ENCODE measurements at regions not wholly inside any gene's neighbourhood (a gene's known extent, or its start where the extent isn't known, plus 50 kb on each side); places are given as distances from the start of the nearest gene placed in this dataset.

DNA sequence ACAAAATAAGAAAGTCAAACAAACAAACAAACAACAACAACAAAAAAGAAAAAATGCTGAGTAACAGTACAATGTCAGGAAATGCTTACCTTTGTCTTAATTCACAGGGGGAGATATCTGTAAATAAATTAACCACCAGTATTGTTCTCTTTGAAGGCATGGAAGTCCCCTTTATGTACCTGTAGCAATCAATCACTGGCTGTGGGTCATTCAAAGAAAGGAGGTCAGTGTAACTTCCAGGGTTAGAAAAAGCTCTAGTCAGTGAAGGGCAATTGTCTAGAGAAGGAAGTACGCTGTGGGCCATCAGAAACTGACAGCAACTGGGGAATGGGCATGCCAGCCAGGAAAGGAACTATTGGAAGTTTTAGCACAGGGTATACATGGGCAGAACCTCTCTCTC, 121.5 kb upstream of the LUZP2 start:
- Histone ChIP-seq H3K27ac (ENCODE audit: low read depth in 1 of 2, low read length in 2 of 2) (no peak overlapping the region), H3K4me3 (ENCODE audit: low read length) (no peak overlapping the region), H3K27me3 (ENCODE audit: control insufficient read depth in 1 of 2, insufficient read depth in 2 of 2, low read length in 2 of 2) (no peaks in the 10 kb centered on the region), H3K36me3 (ENCODE audit: insufficient read depth, low read length) (no peaks in the 10 kb centered on the region), H3K4me1 (ENCODE audit: insufficient read depth, low read length) (no peaks in the 10 kb centered on the region), H3K9me3 (ENCODE audit: control insufficient read depth in 1 of 2, insufficient read depth in 1 of 2, low read length in 2 of 2) (peaks cover 0 to 3% of the 10 kb centered on the region in 2 experiments)
- ChIA-PET POLR2A (no interaction called here), CTCF (no interaction called here)
- ATAC-seq (ENCODE audit: poor library complexity) (no peak), DNase-seq (no peak)
- Mint-ChIP-seq H3K9me3 (peaks cover 20% of the 10 kb centered on the region), H3K27ac (no peak overlapping the region), H3K27me3 (no peaks in the 10 kb centered on the region), H3K4me1 (ENCODE audit: low read depth) (no peaks in the 10 kb centered on the region), H3K36me3 (ENCODE audit: low read depth) (no peaks in the 10 kb centered on the region), H3K4me3 (no peak overlapping the region)
- intact Hi-C loops (cut with DNase I, micrococcal nuclease): no loop called here
- TF ChIP-seq, protein P1, sequence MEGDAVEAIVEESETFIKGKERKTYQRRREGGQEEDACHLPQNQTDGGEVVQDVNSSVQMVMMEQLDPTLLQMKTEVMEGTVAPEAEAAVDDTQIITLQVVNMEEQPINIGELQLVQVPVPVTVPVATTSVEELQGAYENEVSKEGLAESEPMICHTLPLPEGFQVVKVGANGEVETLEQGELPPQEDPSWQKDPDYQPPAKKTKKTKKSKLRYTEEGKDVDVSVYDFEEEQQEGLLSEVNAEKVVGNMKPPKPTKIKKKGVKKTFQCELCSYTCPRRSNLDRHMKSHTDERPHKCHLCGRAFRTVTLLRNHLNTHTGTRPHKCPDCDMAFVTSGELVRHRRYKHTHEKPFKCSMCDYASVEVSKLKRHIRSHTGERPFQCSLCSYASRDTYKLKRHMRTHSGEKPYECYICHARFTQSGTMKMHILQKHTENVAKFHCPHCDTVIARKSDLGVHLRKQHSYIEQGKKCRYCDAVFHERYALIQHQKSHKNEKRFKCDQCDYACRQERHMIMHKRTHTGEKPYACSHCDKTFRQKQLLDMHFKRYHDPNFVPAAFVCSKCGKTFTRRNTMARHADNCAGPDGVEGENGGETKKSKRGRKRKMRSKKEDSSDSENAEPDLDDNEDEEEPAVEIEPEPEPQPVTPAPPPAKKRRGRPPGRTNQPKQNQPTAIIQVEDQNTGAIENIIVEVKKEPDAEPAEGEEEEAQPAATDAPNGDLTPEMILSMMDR (IDR thresholded peaks at IDR 0.05): no peak

DNA sequence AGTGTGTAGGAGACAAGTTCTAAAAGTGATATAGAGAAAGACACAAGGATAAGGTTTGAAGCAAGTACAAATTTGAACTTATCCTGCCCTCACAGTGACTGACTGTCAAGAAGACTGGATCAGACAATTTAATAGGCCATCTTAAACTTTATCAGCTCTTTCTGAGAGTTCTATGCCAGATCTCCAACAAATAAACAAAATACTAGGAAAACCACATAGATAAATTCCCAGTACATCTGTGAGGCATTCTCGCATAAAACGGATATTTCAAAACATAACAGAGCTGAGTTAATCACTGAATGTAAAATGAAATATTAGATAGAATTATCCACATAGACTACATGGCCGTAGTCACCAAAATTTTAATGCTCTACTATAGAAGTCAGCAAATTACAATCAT, 120.9 kb upstream of the LUZP2 start:
- DNase-seq: no peak
- H3K4me1 Mint-ChIP-seq (ENCODE audit: low read depth): no peaks in the 10 kb centered on the region
- ATAC-seq (ENCODE audit: poor library complexity): no peak

DNA sequence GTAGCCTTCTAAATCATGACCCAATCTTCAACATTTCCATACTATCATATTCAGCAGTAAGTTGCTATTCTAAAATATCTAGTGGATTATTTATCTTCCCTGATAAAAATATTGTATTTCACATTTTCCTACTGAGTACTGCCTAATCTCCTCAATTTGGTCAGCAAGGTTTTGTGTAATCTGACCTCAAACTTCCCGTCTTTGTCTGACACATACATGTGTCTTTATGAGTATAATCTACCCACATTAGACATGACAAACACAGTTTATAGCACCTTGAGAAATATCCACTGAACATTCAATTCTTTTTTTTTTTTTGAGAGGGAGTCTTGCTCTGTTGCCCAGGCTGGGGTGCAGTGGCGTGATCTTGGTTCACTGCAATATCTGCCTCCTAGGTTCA, 113.7 kb upstream of the LUZP2 start:
- no peak for ATAC-seq (ENCODE audit: poor library complexity)
- H3K4me3 ChIP-seq (ENCODE audit: low read length): no peak overlapping the region
- intact Hi-C loops (cut with DNase I, micrococcal nuclease): no loop called here
- Mint-ChIP-seq H3K4me3 (no peak overlapping the region), H3K27ac (no peak overlapping the region), H3K36me3 (ENCODE audit: low read depth) (no peaks in the 10 kb centered on the region), H3K4me1 (ENCODE audit: low read depth) (no peaks in the 10 kb centered on the region), H3K9me3 (peaks cover 16% of the 10 kb centered on the region), H3K27me3 (no peaks in the 10 kb centered on the region)
- H3K27me3 ChIP-seq (ENCODE audit: control insufficient read depth in 1 of 2, insufficient read depth in 2 of 2, low read length in 2 of 2): no peaks in the 10 kb centered on the region
- no peaks in the 10 kb centered on the region for H3K36me3 ChIP-seq (ENCODE audit: insufficient read depth, low read length)
- CTCF ChIA-PET: no interaction called here
- no peaks in the 10 kb centered on the region for H3K4me1 ChIP-seq (ENCODE audit: insufficient read depth, low read length)
- no peak for DNase-seq
- no peak overlapping the region for H3K27ac ChIP-seq (ENCODE audit: low read depth in 1 of 2, low read length in 2 of 2)
- peaks cover 0 to 3% of the 10 kb centered on the region in 2 experiments for H3K9me3 ChIP-seq (ENCODE audit: control insufficient read depth in 1 of 2, insufficient read depth in 1 of 2, low read length in 2 of 2)
- TF ChIP-seq, protein P1 (IDR thresholded peaks at IDR 0.05): no peak
- POLR2A ChIA-PET: no interaction called here

More for the DNA sequence above, 120.9 kb upstream of the LUZP2 start:
- Mint-ChIP-seq H3K27me3 (no peaks in the 10 kb centered on the region), H3K9me3 (peaks cover 20% of the 10 kb centered on the region), H3K36me3 (ENCODE audit: low read depth) (no peaks in the 10 kb centered on the region), H3K4me3 (no peak overlapping the region), H3K27ac (no peak overlapping the region)
- Histone ChIP-seq H3K9me3 (ENCODE audit: control insufficient read depth in 1 of 2, insufficient read depth in 1 of 2, low read length in 2 of 2) (peaks cover 0 to 3% of the 10 kb centered on the region in 2 experiments), H3K4me3 (ENCODE audit: low read length) (no peak overlapping the region), H3K27me3 (ENCODE audit: control insufficient read depth in 1 of 2, insufficient read depth in 2 of 2, low read length in 2 of 2) (no peaks in the 10 kb centered on the region), H3K36me3 (ENCODE audit: insufficient read depth, low read length) (no peaks in the 10 kb centered on the region), H3K4me1 (ENCODE audit: insufficient read depth, low read length) (no peaks in the 10 kb centered on the region), H3K27ac (ENCODE audit: low read depth in 1 of 2, low read length in 2 of 2) (no peak overlapping the region)
- TF ChIP-seq, protein P1 (IDR thresholded peaks at IDR 0.05): no peak
- intact Hi-C loops (cut with DNase I, micrococcal nuclease): no loop called here
- POLR2A ChIA-PET: no interaction called here
- CTCF ChIA-PET: no interaction called here
